ENCODE measurements at regions not wholly inside any gene's neighbourhood (a gene's known extent, or its start where the extent isn't known, plus 50 kb on each side); places are given as distances from the start of the nearest gene placed in this dataset.

DNA sequence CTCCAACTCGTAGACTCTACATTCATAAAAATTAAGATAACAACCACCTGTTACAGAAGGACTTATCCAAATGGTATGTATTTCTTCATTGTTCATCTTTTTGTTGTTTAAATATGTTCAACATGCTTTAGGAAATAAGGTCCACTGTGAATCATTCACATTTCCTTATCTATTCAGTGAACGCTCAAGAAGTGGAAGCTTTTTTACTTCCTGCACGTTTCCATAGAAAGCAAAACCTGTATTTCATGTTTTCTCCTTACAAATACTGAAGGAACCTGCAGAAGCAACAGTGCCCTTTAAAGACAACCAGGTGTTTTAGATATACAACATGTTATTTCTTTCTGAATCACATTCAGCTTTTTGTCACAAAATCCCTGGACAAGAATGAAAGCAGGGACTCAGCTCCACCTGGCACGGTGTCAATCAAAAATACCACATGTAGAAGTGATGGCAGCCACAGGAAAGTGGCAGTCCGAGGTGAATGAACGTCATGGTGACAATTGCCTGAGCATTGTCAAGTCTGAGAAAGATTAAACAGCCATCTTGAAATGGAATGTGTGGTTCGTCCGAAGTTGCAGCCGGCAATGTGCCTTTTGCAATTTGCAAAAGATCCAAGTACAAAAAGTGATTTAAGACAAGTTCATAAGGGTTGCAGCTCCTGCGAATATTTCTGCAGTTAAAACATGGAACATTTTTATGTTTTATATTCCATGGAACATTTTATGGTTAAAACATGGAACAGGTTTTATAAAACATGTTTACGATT, 66.7 kb upstream of the RIPOR2 start:
- TF ChIP-seq, protein P1, sequence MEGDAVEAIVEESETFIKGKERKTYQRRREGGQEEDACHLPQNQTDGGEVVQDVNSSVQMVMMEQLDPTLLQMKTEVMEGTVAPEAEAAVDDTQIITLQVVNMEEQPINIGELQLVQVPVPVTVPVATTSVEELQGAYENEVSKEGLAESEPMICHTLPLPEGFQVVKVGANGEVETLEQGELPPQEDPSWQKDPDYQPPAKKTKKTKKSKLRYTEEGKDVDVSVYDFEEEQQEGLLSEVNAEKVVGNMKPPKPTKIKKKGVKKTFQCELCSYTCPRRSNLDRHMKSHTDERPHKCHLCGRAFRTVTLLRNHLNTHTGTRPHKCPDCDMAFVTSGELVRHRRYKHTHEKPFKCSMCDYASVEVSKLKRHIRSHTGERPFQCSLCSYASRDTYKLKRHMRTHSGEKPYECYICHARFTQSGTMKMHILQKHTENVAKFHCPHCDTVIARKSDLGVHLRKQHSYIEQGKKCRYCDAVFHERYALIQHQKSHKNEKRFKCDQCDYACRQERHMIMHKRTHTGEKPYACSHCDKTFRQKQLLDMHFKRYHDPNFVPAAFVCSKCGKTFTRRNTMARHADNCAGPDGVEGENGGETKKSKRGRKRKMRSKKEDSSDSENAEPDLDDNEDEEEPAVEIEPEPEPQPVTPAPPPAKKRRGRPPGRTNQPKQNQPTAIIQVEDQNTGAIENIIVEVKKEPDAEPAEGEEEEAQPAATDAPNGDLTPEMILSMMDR (conservative IDR thresholded peaks at IDR 0.05; ENCODE audit: low read length), result no peak
- no peak for TF ChIP-seq EZH2phosphoT487 (IDR thresholded peaks at IDR 0.05; ENCODE audit: borderline replicate concordance)

Data from Loucy (cell line).